CD1c-positive myeloid dendritic cell (primary cell): ENCODE measurements at regions not wholly inside any gene's neighbourhood (a gene's known extent, or its start where the extent isn't known, plus 50 kb on each side); places are given as distances from the start of the nearest gene placed in this dataset.

Source experiments
- DNase-seq: peaks from one replicate; pipeline ENCODE4 v3.0.0-alpha.2; 2016; ENCODE audit errors: extremely low spot score

DNA sequence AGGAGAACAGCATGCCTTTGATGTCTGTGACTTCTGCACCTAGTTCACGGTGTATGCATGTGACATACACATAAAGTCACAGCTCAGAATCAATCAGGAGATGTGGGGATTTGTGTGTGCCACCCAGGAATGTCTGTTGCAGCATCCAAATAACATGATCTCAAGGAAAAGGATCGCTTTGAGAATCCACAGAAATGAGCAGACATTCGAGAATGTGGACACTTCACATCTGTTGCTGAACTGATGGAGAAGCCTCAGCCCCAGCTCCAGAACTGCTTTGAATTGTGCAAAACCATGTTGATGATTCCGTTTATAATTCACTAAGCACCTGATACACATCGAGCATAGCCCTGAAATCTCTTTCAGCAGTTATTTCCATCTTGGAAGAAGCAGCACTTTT, 208.6 kb downstream of the CMPK2 start:
- no peak for DNase-seq

DNA sequence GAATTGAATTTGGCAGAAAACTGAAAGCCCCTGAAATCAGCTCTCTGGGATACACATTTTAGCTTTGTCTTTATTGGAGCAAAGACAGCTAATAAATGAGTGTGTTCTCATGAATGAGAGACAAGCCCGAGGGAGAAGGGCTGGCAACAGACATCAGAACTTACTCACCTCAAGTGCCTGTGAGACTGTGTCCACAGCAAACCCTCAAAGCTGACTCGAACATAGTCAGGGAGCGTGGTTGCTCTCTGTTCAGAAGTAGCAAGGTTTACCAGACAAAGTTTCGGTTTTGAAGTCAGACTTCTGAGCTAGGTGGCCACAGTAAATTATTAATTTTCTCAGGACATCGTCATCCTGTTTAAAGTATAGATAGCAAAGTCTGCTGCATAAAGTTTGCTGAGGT, 207.9 kb downstream of the CMPK2 start:
- no peak for DNase-seq

DNA sequence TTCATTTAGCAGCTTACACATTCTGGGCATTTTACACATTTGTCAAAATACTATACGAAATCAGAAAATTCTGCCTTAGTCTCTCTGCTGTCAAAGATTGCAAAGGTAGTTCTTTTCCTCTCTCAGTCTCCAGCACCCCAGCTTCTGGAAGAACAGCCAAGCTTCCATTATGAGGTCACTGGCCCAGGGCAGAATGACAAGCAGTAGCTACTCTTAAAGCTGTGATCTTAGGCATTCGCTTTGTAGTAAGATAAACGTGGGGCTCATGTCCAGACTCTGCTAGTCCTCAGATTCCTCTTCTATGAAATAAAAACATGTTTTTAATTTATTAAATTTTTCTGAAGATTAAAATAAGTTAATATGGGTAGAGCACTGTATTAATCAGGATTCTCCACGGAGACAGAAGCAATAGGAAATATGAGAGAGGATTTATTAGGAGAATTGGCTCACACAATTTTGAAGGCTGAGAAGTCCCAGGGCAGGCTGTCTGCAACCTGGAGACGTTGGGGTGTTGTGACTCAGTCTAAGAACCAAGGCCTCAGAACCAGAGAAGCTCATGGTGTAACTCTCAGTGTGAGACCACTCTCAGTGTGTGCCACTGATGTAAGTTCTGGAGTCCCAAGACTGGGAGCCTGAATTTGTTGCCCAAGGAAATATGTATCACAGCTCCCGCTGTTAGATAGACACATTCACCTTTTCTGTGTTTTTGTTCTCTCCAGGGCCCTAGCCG, 201.2 kb downstream of the CMPK2 start:
- DNase-seq, result no peak

DNA sequence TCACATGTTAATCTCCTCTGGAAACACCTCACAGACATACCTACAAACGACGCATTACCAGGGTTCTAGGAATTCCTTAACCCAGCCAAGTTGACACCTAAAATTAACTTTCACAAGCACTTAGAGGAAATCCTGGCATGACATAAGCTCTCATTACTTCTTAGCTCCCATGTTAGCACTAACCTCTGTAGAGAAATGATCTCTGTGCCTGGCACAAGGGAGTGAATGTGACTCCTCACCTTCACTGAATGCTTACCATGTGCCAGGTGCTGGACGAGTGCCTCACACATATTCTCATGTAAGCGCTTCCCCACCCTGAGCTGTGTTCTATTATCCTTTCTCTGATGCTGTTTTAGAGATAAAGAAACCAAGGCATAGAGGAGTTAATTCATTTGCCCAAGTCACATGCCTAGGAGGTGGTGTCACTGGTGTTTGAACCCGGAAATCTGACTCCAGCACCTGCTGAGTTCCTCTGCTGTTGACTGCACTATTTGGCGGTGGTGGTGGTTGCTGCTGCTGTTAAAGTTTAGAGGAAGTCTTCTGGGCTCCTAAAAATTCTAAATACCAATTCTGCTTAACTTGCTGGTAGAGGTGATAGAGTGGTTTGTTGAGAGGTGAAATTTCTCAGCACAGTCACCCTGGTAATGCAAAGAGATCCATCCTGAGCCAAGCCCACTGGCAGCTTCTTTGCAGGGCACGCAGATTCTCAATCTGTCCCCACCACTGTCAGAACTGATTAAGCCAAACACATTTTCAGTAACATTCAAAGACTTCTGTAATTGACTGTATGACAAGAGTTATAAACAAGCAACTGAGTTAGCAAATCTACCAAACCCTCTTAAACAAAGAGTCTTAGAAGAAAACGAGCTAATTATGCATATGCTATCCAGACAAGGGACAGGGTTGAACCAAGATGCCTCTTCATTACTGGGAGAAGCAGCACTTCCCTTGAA, 200.3 kb downstream of the CMPK2 start:
- no peak for DNase-seq

DNA sequence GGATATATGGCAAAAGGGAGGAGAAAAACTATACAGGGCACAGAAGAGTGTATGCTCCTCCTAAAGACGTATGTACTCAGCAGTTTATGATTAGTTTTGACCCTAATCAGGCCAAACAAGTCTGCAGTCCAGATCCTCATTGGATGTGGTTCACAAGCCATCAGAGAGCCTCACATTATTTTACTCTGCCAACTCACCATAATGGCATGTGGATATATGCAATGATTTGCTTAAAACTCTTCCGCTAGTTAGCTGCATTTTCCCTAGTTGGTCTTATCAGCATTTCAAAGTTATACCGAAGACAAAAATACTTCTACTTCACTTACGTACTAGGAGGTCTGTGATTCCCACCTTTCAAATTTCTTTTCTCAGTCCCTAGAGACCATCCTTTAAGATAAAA, 198.4 kb downstream of the CMPK2 start:
- DNase-seq, result no peak

DNA sequence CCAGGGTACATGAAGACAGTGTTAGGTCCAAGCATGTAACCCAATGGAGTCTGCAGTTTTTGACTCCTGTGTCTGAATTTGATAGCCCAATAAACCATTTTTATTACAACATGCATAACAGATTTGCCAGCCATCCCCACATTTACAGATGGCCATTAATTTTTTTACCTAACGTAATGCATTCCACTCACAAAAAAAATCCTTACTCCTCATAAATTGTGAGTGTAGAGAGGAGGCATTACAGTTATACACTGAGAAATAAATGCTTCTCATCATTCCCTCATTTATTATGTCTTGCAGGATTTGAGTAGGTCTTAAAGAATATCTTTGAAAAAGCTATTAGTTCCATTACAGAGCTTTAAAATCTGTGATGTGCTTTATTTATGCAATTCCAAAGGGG, 193.8 kb downstream of the CMPK2 start:
- no peak for DNase-seq

DNA sequence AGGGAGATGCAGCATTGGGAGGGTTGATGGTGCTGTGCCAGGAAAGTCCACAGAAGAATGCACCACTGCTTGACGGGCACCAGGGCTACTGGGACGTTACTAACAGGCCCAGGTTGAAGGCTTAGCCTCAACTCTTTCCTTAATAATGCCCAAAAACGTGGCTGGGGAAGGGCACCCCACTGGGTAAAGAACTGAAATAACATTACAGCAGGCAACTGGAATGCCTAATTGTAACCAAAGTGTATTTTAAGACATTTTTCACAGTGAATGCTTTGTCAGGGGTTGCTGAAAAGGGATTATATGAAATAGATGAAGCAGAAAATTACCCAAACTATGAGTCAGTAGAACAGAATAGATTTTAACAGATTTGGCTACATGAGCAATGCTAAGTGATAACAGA, 191.3 kb downstream of the CMPK2 start:
- DNase-seq, result no peak

DNA sequence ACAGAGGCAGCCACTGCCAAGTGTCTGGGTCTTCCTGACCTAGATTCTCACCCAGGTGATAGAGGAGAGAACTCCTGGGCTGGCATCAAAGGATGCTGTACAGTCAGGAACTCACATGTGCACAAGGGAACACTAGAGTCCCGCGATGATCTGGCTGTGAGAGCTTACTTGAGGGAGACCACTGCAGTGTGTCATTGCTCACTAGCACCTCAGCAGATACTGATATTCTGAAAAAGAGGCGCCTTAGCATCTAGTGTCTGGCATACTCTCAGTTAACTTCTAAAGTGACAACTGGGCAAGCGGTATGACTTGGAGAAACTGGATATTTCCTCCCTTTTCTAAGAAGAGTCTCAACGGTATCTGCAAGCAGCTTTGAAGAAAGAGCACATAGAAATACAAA, 189.9 kb downstream of the CMPK2 start:
- no peak for DNase-seq

DNA sequence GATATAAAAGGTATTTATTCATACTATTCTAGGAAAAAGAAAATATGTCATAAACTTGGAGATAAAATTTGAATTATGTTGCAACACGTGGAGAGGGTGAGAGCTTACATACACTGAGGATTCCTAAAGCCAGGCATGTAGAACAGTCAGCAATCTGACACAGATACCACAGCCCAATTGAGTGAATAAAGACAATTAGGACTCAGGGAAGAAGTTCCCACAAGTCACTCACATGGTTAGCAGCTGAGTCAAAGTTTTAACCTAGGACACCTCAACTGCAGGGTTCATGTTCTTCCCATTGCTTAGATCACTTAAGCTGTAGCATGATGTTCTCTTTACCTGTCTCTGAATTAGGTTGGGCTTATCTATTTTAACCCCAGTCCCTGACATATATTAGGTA, 189.5 kb downstream of the CMPK2 start:
- DNase-seq, result no peak

DNA sequence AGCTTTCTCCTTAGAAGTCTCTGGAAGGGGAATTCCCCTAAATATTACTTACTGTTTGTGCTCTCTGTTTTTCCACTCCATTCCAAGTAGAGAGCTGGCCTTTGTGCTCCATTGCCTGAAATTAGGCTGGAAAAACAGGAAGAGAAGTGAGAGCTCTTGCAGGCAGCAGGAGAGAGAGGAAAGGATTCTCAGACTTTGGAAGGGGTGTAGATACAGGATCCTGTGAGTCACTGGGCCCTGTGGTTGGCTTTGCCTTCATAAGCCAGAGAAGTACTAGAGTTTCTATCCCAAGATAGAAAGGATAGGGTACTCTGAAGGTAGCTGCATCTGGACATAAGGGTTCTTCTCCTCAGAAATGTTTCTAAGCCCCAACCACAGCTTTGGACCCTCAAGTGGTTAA, 188.9 kb downstream of the CMPK2 start:
- DNase-seq, result no peak

DNA sequence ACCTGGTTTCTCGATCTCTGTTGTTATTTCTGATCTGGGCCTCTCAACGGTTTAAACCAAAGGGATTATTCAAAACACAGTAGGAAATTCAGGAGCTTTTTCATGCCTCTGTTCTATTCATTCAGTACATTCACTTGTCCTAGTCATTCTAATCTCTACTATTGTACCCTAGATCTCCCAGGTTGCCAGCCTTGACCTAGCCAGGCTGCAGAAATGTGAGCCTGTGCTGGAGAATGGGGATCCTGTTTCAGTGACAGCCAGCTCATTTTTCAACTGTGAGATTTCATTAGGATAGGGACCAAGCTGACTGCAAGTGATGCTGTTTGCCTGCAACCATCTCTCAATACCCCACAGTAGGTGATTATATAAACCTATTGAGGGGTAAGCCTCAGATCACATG, 186.2 kb downstream of the CMPK2 start:
- no peak for DNase-seq

DNA sequence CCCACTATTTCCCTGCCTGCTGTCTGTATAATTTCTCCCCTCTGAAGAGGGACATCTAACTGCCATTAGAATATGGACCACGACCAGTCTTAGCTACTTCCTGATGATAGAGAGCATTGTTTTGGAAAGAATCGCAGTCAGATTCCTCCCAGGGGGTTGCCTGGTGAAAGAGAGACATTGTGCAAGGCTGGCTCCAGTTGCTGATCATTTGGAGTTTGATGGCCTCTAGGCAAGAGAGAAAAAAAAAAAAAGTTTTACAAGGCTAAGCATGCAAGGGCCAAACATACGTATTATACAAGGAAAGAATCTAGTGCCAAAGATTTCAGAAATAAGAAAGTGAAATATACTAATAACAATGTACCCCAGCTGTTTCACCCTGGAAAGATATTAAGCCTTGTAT, 182.2 kb downstream of the CMPK2 start:
- DNase-seq, result no peak

DNA sequence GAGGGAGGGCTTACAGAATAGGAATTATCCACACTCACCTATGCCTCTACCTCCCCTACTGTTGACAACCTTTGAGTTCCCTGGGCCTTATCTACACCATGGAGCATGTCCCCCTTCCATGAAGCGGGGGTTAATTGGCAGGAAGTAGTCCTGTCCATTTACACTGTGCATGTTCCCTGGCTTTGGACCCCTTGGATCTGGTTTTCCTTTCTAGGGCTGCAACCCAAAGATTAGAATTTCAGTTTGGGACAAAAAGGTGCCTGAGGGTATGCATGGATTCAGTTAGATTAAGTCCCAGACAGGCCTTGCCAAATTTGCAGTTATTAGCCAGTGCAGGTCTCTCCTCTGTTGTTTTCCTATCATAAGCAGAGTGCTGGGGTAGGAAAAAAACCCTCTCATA, 180.3 kb downstream of the CMPK2 start:
- DNase-seq, result no peak

DNA sequence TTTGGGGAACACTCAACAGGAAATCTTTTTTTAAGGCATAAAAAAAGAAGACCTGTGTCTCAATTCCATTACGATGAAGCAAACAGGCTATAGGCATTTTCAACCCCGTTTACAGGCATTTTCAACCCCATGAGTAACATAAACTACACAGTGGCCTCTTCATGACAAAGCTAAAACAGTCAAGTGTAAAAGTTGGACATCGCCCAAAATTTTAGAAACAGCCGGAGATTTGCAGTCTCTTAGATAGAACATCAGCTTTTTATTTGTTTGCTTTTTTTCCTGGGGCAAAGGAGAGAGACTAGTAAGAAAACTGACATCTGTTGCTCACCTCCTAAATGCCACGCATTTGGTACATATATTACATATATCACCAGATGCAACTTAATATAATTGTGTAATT, 173.7 kb downstream of the CMPK2 start:
- DNase-seq, result no peak

DNA sequence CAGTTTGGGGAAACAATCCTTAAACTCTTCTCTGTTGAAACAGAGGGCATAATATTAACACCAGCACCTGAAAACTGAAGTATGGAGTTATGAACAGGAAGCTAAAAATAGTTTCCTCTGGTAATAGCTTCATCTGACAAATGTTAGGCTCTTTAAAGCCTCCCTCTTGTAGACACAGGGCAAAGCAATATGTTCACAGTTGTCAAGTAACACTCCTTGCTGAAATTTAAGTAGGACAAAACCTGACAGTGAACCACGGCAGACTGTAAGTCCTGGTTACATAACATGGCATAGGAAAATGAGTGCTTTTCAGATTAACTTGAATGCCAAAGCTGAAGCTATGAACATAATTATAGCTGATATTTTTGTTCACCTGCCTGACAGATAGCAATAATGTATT, 172.9 kb downstream of the CMPK2 start:
- no peak for DNase-seq

DNA sequence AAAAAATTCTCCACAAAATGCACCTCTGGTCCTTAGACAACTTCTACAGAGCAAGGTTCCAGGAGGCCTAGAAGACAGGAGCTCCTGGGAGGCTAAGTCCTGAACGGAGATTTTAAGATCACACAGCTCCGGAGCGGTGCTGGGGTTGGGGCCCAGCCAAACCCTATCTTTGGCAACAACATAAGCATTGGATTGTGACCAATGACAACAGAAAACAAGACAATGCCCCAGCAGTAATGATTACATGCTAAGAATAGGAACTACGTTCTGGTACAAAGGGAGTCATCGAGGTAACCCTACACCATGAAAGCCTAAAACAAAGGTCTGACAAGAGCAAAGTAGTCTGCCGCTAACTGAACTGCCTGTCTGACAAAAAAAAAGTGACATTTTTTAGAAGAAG, 171.2 kb downstream of the CMPK2 start:
- no peak for DNase-seq

DNA sequence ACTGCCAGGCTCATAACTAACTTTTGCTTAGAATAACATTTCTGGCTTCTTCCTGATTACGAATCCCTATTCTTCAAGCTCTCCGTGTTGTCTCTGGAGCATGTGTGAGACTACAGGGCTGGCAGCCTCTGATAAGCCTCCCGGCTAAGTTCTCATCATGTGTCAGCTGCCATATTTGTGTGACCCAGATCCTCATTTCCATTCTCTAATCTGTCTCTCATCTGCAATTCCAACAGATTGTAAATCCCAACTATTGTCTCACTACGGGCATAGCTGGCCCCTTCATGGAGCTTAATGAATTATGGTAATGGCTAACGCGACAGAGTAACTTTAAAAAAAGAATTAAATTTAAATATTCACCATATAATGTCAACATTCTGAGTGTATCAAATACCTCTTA, 165.4 kb downstream of the CMPK2 start:
- no peak for DNase-seq

DNA sequence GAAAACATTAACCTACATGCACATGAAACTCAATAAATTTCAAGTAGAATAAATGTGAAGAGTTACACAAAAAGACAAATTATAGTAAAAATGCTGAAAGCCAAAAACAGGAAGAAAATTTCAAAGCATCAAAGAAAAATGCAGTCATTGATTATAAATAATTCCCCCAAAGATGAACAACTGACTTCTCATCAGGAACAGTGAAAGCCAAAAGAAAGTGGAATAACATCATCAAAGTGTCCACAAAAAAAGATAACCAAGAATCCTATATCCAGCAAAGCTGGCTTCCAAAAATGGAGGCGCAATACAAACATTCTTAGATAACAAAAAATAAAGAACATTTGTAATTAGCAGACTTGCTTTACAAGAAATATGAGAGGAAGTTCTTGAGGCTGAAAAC, 161.6 kb downstream of the CMPK2 start:
- DNase-seq, result no peak

DNA sequence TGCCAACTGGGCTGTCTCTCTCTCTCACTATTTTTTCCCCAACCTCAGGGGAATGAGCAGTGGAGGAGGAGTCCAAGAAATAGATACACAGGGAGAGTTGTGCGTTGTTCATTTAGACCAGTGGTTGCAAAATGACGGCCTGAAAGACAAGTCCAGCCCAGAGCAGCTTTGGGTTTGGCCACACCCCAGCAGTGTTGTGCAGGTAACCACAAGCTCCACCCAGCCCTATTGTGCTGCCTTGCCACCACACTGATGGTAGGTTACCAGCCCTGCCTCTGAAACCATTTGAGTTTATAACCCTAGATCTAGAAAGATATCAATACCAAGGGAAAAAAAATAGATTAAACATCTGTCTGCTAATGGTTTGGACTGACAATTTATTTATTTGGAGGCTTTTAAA, 144.3 kb downstream of the CMPK2 start:
- DNase-seq, result no peak

DNA sequence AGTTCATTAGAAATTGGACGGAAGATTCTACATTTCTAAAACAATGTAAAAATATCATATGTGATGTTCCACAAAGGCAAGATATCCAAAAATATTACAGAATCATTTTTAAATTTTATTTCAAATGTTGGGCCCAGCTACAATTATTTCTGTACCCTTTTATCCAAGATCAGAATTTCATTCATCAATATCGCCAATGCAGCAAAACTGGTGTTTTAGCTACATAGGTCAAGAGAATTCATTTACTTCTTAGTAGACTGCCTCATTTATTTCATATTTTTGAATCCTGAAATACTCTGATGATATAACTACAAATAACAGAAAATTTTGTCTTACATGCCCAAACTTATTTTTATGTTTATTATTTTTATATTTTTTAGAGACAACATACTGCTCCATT, 143.1 kb downstream of the CMPK2 start:
- DNase-seq, result no peak

DNA sequence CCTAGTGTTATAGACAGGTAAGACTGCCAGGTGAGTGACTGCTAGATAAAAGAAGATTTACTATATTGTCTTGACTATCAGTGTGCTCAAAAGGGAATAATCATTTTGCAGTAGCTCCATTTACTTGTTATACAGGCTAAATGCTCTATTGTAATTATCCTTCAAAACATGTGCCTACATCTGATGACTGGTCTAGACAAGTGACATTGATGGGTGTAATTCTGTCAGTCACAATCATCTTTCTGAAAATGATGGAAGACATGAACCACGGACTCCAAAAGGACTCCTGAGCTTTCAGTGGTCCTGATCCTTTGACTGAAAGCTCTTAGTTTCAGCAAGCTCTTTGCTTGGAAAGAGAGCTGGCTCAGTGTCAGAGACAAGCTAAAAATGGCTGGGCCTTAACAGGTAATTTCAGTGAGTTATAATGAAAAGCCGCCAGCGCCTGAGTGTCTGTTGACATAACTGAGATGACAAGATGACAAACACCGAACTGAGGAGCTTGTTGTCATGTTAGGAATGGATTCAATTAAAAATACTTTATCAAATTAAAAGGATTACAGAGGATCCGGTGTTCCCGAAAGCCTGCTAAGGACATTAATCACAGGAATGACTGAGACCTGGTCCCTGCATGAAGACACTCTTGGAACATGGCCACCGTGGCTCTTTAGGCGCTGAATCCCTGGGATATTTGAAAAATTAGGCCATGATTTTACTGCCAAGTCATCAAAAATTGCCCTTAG, 141.7 kb downstream of the CMPK2 start:
- DNase-seq, result no peak

DNA sequence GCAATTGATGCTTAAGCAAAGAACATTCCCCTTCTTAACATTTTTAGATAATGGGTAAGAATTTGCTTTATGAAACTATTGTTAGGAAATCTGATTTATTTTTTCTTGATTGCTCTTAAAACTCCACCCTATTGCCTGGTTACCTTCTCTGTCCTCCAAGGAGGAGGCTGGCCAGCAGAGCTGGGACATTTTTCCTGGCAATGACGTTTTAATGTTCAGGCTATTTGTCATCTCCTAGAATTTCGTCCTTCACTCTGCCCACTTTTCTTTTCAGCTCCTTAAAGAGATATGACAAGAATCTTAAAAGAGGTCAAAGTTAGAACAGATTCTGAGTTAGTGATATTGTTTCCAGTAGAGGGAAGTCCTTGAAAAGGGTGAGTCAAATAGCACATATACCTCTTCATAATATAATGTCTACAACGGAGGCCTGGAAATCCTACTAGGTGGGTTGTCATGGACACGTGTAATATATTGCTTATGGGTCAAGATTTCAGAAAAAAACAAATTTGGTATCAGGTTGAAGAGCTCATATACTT, 141.0 kb downstream of the CMPK2 start:
- no peak for DNase-seq
